GM23338 (cell line): ENCODE measurements at regions not wholly inside any gene's neighbourhood (a gene's known extent, or its start where the extent isn't known, plus 50 kb on each side); places are given as distances from the start of the nearest gene placed in this dataset.

Experiments
- EZH2 ChIP-seq: fragments of 200-600 bp; sonication (generic); IDR thresholded peaks from one replicate; pipeline ENCODE4 v1.8.0; 2017; ENCODE audit warnings: antibody characterized with exemption, mild to moderate bottlenecking, low read depth; ENCODE audit not compliant: unreplicated experiment
- POLR2AphosphoS5 ChIP-seq: IDR thresholded peaks from 2 replicates; pipeline ENCODE4 v1.6.1; 2016; ENCODE audit warnings: antibody characterized with exemption, low read depth
- TF ChIP-seq, protein P1 (sequence below), 2 experiments: fragments of 200-600 bp in 1 of 2; sonication (generic) in 1 of 2; conservative IDR thresholded peaks; 2 replicates each; pipeline versions ENCODE4 v1.5.1 to v1.6.1; 2016 to 2017; ENCODE audit warnings: antibody characterized with exemption in 2 of 2, low read depth in 2 of 2, mild to moderate bottlenecking in 2 of 2, moderate library complexity in 1 of 2

GRCh38 chr1:101389547-101389929 is 152.7 kb downstream of the S1PR1 start:
- TF ChIP-seq, protein P1, sequence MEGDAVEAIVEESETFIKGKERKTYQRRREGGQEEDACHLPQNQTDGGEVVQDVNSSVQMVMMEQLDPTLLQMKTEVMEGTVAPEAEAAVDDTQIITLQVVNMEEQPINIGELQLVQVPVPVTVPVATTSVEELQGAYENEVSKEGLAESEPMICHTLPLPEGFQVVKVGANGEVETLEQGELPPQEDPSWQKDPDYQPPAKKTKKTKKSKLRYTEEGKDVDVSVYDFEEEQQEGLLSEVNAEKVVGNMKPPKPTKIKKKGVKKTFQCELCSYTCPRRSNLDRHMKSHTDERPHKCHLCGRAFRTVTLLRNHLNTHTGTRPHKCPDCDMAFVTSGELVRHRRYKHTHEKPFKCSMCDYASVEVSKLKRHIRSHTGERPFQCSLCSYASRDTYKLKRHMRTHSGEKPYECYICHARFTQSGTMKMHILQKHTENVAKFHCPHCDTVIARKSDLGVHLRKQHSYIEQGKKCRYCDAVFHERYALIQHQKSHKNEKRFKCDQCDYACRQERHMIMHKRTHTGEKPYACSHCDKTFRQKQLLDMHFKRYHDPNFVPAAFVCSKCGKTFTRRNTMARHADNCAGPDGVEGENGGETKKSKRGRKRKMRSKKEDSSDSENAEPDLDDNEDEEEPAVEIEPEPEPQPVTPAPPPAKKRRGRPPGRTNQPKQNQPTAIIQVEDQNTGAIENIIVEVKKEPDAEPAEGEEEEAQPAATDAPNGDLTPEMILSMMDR (conservative IDR thresholded peaks at IDR 0.05; ENCODE audit: low read depth in 2 of 2), result no peak
- TF ChIP-seq POLR2AphosphoS5 (no peak), EZH2 (no peak)
